GM18499 (cell line): ENCODE measurements at regions not wholly inside any gene's neighbourhood (a gene's known extent, or its start where the extent isn't known, plus 50 kb on each side); places are given as distances from the start of the nearest gene placed in this dataset.

ENCODE experiments used
- ATAC-seq: cut with Tn5 transposase; IDR thresholded peaks from one replicate; pipeline ENCODE4 v1.9.1; 2021; ENCODE audit warnings: moderate number of reproducible peaks; ENCODE audit not compliant: insufficient read depth, unreplicated experiment

DNA sequence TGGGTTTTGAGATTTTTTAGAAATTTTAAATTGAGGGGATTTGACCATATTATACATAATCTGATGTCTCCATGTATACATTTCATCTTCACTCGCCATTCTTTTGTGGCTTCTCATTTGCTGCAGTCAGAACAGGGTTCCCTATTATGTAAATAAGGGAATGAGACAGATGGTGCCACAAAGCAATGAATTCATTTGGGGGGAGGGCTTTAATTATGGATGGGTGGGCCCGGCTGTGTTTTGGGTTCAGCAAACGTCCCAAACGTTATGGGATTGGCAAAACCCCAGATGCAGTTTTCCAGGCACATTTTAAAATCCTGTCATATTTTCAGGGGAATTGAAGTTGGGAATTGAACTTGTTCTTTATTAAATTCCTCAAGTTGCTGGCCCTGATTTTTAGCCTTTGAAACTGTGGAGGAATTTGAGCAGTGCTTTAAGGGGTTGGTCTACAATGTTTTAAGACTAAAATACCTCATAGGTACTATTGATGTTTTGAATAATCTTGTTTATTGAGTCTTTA is 558.5 kb upstream of the ZNF462 start:
- no peak for ATAC-seq

DNA sequence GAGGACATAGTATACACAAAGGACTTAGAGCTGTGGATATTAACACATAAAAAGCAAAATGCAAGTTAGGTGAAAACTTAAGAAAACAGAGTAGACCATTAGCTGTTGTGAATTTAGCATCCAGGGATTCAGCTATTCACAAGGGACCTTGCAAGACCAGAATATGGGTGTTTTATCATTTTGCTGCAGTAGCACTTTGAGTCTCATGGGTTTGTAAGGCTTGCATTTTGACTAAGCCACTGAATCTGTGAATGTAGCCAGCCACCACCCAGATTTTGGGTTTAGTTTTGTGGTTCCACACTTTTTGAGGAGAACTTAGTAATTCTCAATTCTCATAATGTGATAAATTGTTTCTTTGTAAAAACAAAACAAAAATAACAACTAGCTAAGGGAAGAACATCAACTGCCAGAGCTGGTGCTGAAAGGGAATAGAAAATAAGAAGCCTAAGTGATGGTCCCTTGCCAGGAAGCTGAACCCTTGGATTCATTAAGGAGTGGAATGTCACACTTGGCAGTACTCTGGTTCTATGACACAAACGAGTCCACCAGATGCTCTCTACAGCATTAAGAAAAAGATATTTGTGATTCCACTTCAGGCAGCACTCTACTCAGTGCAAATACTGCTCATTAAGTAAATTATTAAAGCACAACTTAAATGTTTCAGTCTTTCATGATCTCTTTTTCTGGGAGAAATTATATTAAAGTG is 557.4 kb upstream of the ZNF462 start:
- ATAC-seq, result no peak

DNA sequence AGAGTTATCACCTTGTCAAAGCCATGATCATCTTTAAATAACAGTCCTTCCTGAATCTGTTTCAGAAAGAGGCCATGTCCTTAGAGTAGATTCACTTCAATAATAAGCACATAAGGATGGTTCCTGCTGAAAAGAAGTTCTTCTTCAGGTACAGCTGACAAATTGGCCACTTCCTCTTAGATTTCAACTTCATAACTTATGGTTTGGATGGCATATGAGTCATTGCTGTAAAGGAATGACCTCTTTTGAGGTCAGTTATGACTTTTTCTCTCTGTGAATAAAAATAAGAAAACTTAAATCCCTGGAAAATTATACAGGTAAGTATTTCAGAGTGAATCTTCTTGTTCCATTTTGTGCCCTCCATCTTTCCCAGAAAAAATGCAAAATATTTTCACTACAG is 555.3 kb upstream of the ZNF462 start:
- no peak for ATAC-seq

- no peak for ATAC-seq
Observed at GRCh38 chr9:106309925-106310324, 553.0 kb upstream of the ZNF462 start.

GRCh38 chr9:106310782-106311181 is 552.2 kb upstream of the ZNF462 start:
- ATAC-seq, result no peak

- no peak for ATAC-seq
Observed at GRCh38 chr9:106312906-106313305, 550.1 kb upstream of the ZNF462 start.

- ATAC-seq, result no peak
Observed at GRCh38 chr9:106314476-106314875, 548.5 kb upstream of the ZNF462 start.

GRCh38 chr9:106321394-106322180 is 541.4 kb upstream of the ZNF462 start:
- ATAC-seq, result no peak

DNA sequence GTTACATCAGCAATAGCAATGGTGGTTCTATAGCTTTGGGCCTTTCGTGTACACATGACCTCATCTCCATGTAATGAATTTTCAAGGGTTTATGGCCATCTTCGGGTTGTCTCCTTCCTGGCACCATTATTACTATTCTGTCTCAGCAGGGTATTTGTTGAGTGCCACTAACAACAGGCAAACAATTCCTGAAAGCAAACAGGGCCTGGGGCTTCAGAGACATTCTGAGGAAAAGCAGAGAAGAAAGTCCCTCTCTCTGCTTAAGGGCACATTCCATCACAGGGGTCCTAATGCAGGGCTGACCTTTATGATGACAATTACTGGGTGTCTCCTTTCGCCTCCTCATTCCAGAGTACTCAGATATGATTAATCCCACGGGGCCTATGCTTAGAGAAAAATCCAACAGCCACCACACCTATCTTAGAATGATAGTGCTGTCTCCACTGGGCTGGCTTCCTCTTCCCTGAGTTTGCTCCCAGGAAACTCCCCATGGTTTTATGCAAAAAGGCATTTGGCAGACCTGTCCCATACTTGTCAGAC is 540.2 kb upstream of the ZNF462 start:
- no peak for ATAC-seq

DNA sequence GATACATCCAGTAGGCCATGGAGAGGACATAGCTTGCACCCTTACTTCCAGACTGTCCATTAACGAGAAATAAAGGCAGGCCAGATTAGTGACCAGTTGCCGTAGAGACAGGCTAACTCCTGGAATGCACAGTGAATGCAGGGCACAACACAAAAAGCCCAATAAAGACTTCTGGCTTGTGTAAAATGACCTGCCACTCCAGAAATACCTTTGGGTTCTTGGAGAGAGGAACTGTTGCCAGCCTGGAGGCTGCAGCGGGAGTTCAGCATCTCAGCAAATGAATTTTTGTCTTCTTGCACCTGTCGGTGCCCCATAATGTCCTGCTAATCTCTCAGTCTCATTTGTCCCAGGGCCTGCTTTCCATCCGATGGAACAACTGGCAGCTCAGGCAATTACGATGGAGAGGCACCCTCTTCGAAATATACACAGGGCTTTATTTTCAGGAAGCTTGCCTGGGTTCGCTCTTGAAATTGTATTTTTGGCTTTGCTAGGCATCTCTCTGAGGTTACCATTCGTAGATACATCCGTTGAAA is 538.8 kb upstream of the ZNF462 start:
- no peak for ATAC-seq

DNA sequence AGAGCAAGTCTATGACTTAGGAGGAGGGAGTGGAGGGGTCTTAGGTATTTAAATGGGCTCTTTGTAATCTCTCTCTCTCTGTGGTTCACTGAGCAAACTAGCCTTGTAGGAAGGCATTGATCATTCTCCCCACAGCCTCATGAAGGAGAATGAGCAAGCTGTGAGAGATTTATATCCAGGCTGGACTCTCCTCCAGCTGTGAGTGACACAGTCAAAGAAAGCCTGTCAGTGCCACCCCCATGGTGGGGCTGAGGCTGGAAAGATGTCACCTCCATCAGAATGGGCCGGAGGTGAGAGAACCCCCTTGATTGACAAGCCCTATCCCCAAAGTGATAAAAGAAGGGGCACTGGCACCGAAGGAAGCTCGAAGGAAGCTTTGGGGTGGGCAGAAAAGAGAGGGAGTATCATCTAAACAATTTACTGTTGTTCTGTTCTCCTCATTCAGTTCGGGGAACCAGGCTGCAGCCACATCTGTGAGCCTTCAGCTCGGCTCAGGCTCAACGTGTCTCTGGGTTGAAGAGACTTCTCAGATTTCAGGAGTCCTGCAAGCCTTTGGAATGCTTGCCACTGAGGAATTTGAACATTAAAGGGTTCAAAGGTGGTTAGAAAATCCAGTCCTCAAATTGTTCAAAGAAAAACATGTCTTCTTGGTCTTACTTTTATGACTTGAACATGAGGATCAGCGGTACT is 538.2 kb upstream of the ZNF462 start:
- ATAC-seq, result no peak

GRCh38 chr9:106326493-106326892 is 536.5 kb upstream of the ZNF462 start:
- ATAC-seq, result no peak

DNA sequence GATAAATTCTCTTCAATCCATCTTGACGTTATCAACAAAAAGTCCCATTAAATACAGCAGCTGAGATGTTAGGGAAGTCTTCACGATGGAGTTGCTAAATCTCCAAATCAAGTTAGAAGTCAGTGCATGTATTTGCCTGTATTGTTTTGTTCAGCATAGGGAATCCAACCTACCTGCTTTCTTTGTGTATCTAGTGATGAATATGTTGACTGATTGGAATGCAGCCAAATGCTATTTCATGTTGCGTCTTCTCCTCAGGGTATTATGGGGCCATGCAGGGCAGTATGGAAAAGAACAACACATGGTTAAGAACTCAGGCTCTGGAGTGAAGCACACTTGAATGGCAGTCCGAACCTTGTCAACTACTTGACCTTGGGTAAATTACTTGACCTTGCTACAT is 529.5 kb upstream of the ZNF462 start:
- ATAC-seq, result no peak

DNA sequence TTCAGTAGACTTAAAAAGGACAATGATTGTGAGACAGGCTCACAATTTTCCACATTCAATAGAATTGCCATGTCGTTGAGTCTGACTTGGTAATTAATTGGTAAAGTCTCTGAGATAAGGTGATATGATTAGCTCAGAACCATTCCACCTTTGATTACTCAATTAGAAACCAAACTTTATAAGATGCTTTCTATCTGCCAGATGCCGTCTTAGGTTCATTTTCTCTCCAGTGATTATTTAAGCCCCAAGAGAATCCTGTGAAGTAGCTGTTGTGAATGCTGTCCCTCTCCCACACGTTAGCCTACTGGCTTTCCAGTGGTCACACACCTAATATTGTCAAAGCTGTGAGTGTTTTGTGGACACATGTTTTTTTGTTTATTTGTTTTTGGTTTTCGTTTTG is 528.9 kb upstream of the ZNF462 start:
- ATAC-seq, result no peak

DNA sequence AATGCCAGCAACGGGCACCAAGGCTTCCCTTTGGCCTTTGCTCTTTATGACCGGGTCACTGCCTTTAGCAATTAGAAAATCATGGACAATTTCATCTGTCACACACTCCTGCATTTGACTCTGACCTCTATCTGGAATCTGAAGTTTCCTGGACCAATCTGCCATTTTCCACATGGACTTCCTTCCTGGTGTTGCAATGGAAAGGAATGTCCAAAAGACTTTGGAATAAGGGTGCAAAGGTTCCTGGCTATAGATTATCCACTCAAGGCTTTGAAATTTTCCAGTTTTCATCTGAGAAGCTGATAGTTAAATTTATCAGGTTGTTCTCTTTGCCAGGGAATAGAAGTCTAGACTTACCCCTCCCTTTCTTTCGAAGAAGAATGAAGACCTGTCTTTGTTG is 523.1 kb upstream of the ZNF462 start:
- ATAC-seq, result no peak

GRCh38 chr9:106350777-106351176 is 512.2 kb upstream of the ZNF462 start:
- ATAC-seq, result no peak

DNA sequence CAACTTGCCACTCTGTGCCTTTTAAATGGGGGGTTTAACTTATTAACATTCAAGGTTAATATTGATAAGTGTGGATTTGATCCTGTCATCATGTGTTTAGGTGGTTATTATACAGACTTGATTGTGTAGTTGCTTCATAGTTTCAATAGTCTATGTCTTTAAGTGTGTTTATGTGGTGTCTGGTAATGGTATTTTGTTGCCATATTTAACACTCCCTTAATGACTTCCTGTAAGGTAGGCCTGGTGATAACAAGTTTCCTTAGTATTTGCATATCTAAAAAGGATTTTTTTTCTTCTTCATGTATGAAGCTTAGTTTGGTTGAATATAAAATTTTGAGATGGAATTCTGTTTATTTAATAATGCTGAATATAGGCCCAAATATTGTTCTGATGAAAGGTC is 506.0 kb upstream of the ZNF462 start:
- ATAC-seq, result no peak

- no peak for ATAC-seq
Observed at GRCh38 chr9:106358331-106358730, 504.6 kb upstream of the ZNF462 start.

GRCh38 chr9:106376689-106377088 is 486.3 kb upstream of the ZNF462 start:
- no peak for ATAC-seq

GRCh38 chr9:106383072-106383471 is 479.9 kb upstream of the ZNF462 start:
- ATAC-seq, result no peak

- no peak for ATAC-seq
Observed at GRCh38 chr9:106387965-106388364, 475.0 kb upstream of the ZNF462 start.
